ENCODE measurements at regions not wholly inside any gene's neighbourhood (a gene's known extent, or its start where the extent isn't known, plus 50 kb on each side); places are given as distances from the start of the nearest gene placed in this dataset.
"Not testable (repeated sequence)": the region's sequence is repeated elsewhere in the genome, so short reads cannot be mapped to it uniquely, and the experiment has no call there.

DNA sequence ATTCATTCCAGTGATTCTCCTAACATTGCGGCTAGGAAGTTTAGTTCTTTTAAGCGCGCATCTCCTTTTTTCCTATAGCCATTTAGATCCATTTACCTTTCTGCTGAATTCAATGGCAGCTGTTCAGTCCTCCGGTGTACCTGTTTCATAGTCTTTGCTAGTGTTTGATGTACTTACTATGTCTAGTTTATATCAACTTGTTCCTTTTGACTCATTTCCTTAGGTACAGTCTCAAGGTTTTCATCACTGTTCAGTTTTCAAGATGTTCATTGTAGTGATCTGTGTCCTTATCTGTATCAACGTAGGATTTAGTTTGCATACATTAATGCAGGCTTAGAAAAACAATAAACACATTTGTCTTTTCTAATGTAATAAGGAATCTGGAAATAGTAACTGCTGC lies 59.0 kb upstream of the MBNL1 start:
- no peak for DNase-seq (ENCODE audit: extremely low read depth, low read depth, low spot score)

DNA sequence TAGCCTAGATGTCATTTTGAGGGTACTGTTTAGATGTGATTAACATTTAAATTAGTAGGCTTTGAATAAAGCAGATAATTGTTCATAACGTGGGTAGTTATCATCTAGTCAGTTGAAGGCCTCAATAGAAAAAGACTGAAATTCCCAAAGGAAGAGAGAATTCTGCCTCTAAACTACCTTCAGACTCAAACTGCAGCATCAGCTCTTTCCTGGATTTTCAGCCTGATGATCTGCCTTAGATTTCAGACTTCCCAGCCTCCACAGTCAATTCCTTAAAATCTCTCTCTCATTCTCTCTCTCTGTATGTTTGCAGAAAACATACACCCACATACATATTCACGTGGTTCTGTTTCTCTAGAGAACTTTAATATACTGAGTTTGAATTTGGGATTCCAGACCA lies 58.0 kb upstream of the MBNL1 start:
- DNase-seq (ENCODE audit: extremely low read depth, low read depth, low spot score) = no peak

DNA sequence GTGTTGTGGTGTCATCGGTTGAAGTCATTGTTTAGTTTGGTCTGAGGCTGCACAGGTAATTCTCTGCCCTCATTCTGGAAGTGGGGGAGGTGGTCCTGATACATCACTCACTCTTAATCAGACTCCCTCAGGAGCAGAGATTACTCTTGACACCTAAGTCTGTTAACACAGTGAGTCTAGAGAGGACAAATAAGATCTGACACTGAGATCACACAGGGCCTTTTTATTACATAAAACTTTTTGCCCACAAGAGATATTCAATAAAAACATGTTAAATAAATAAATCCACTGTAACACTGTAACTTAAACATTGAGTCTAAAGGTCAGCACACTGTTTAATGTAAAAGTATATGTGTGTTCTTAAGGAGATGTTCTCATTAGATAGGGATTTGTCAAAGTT lies 57.1 kb upstream of the MBNL1 start:
- no peak for DNase-seq (ENCODE audit: extremely low read depth, low read depth, low spot score)

DNA sequence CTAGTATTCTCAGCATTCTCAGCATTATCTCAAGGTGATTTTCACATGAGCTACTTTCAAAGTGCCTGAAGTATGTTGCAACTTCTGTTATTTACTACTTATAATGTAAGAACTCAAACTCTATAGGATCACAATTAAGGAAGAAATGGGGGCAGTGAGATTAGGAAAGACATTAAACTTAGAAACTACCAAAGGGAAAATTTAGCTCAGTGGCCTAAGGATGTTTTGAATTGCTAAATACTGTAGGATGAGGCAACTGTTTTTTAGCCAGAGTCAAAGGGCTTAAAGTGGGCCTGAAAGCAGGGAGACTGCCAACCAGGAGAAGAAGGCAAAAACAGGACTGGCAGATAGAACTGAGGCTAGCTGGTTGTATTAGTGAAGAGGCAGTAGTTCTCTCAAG lies 55.5 kb upstream of the MBNL1 start:
- no peak for DNase-seq (ENCODE audit: extremely low read depth, low read depth, low spot score)

DNA sequence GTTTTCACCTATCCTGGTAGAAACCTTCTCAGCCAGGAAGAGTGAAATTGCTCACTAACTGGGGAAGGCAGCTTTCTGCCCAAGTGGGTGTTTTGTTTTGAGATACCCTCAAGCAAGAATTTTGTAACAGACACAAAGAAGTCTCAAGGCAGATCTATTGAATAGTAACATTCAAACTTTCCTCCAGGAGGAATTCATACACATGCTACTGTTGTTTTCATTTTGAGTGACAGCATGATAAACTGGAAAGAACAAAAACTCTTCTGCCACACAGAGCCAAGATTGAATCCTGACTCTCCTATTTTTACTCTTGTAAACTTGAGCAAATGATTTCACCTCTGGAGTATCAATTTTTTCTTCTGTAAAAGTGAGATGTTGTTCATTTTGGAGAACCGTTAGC lies 54.8 kb upstream of the MBNL1 start:
- no peak for DNase-seq (ENCODE audit: extremely low read depth, low read depth, low spot score)

DNA sequence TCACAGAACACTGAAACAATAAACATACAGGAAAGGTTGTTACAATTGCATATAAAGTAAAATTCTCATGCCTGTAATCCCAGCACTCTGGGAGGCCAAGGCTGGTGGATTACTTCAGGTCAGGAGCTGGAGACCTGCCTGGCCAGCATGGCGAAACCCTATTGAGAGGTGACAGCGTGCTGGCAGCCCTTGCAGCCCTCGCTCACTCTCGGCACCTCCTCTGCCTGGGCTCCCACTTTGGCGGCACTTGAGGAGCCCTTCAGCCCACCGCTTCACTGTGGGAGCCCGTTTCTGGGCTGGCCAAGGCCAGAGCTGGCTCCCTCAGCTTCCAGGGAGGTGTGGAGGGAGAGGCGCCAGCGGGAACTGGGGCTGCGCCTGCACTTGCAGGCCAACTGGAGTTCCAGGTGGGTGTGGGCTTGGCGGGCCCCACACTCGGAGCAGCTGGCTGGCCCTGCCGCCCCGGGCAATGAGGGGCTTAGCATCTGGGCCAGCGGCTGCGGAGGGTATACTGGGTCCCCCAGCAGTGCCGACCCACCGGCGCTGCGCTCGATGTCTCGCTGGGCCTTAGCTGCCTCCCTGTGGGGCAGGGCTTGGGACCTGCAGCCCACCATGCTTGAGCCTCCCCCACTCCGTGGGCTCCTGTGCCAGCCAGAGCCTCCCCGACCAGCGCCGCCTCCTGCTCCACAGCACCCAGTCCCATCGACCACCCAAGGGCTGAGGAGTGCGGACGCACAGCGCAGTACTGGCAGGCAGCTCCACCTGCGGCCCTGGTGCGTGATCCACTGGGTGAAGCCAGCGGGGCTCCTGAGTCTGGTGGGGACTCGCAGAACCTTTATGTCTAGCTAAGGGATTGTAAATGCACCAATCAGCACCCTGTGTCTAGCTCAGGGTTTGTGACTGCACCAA lies 51.5 kb upstream of the MBNL1 start:
- DNase-seq (ENCODE audit: extremely low read depth, low read depth, low spot score) = not testable (repeated sequence)

DNA sequence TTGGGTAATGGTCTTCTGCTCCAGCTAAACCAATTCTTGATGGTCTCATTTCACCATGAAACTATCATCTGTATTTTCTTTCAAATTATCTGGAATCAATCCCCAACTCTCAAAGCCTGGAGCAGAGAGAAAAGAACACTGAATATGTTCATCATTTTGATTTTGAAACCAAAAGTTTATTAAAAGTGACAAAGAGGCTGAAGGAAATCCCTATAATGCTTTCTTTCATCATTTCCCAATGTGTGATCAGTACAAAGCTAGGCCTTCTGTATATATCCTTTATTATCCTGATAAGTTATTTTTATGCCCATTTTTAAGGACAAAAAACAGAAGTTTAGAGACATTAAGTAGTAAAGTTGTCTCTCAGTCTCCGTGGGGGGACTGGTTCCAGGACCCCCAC lies 50.1 kb upstream of the MBNL1 start:
- DNase-seq (ENCODE audit: extremely low read depth, low read depth, low spot score) = no peak
